ENCODE measurements at regions not wholly inside any gene's neighbourhood (a gene's known extent, or its start where the extent isn't known, plus 50 kb on each side); places are given as distances from the start of the nearest gene placed in this dataset.

DNA sequence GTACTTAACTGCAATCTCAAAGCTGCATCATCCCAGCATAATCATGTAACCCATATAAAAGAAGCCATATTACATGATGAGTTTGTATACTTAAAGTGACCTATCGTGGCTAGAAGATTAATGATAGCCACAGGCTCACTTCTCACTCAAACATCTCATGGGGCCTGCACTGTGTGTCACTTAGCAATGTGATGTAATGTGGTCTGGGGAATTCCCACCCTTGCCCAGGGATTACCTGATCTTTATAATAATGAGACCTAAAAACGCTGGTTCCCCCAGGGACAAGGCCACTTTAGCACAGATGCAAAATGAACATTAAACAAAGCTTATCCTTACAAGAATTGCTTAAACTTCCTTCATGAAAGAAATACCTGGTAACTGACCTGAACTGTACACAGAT is 427.1 kb upstream of the CNTNAP5 start:
- TF ChIP-seq TAF1 (IDR thresholded peaks at IDR 0.05; ENCODE audit: borderline replicate concordance, insufficient read depth, low read length): no peak
- TF ChIP-seq POLR2AphosphoS5 (IDR thresholded peaks at IDR 0.05; ENCODE audit: low read depth, low read length): no peak
- TF ChIP-seq, protein P1, sequence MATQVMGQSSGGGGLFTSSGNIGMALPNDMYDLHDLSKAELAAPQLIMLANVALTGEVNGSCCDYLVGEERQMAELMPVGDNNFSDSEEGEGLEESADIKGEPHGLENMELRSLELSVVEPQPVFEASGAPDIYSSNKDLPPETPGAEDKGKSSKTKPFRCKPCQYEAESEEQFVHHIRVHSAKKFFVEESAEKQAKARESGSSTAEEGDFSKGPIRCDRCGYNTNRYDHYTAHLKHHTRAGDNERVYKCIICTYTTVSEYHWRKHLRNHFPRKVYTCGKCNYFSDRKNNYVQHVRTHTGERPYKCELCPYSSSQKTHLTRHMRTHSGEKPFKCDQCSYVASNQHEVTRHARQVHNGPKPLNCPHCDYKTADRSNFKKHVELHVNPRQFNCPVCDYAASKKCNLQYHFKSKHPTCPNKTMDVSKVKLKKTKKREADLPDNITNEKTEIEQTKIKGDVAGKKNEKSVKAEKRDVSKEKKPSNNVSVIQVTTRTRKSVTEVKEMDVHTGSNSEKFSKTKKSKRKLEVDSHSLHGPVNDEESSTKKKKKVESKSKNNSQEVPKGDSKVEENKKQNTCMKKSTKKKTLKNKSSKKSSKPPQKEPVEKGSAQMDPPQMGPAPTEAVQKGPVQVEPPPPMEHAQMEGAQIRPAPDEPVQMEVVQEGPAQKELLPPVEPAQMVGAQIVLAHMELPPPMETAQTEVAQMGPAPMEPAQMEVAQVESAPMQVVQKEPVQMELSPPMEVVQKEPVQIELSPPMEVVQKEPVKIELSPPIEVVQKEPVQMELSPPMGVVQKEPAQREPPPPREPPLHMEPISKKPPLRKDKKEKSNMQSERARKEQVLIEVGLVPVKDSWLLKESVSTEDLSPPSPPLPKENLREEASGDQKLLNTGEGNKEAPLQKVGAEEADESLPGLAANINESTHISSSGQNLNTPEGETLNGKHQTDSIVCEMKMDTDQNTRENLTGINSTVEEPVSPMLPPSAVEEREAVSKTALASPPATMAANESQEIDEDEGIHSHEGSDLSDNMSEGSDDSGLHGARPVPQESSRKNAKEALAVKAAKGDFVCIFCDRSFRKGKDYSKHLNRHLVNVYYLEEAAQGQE (IDR thresholded peaks at IDR 0.05; ENCODE audit: insufficient read depth in 1 of 2, low read depth in 2 of 2, low read length in 2 of 2): no peak
- TF ChIP-seq FOXP2 (optimal IDR thresholded peaks at IDR 0.05; ENCODE audit: borderline replicate concordance, extremely low read depth, extremely low read length, insufficient read depth): no peak
- TF ChIP-seq SIN3A (IDR thresholded peaks at IDR 0.05; ENCODE audit: borderline replicate concordance, insufficient read depth, low read length): no peak
